Thyroid gland (tissue), 4 donors: ENCODE measurements at regions not wholly inside any gene's neighbourhood (a gene's known extent, or its start where the extent isn't known, plus 50 kb on each side); places are given as distances from the start of the nearest gene placed in this dataset.

Experiments
- CTCF ChIP-seq, 6 experiments: fragments of 200-600 bp in 3 of 6; fragments of 450-650 bp in 3 of 6; sonication (generic) in 3 of 6; IDR thresholded peaks; one replicate each; pipeline ENCODE4 v1.5.1; 2016 to 2019; ENCODE audit warnings: antibody characterized with exemption in 6 of 6, mild to moderate bottlenecking in 2 of 6, inconsistent platforms in 1 of 6, moderate library complexity in 1 of 6
- POLR2A ChIP-seq, 2 donors: fragments of 450-650 bp; IDR thresholded peaks; one replicate each; pipeline ENCODE4 v1.6.1; 2017; ENCODE audit warnings: antibody characterized with exemption in 2 of 2, mild to moderate bottlenecking in 2 of 2, moderate library complexity in 1 of 2

GRCh38 chr6:66948106-66948505, 1241.1 kb upstream of the EYS start:
- no peak for TF ChIP-seq POLR2A (IDR thresholded peaks at IDR 0.05)
- TF ChIP-seq CTCF (IDR thresholded peaks at IDR 0.05) = no peak
